ENCODE measurements at regions not wholly inside any gene's neighbourhood (a gene's known extent, or its start where the extent isn't known, plus 50 kb on each side); places are given as distances from the start of the nearest gene placed in this dataset.

- Histone ChIP-seq H2BK20ac (ENCODE audit: low read depth, low read length, poor library complexity, severe bottlenecking) (no peak overlapping the region), H2BK5ac (ENCODE audit: insufficient read length, low read length) (no peak overlapping the region), H3K79me2 (ENCODE audit: insufficient read depth, low read length) (no peaks in the 10 kb centered on the region), H3T11ph (ENCODE audit: low read length) (no peak overlapping the region), H3K23me2 (ENCODE audit: insufficient read length, low read depth, low read length, poor library complexity, severe bottlenecking) (no peaks in the 10 kb centered on the region), H3K18ac (ENCODE audit: insufficient read length, low read depth, low read length) (no peak overlapping the region), H3K14ac (ENCODE audit: insufficient read depth, low read length) (no peak overlapping the region), H3K27me3 (ENCODE audit: insufficient read depth, low read length) (no peaks in the 10 kb centered on the region), H3K9me3 (ENCODE audit: control insufficient read depth, low read depth, low read length) (no peaks in the 10 kb centered on the region), H3K4ac (ENCODE audit: low read depth, low read length) (no peak overlapping the region), H2BK12ac (ENCODE audit: insufficient read length, low read depth, low read length) (no peak overlapping the region), H4K5ac (ENCODE audit: insufficient read length, low read depth, low read length) (no peak overlapping the region), H4K20me1 (ENCODE audit: control insufficient read depth, insufficient read depth, insufficient read length) (no peaks in the 10 kb centered on the region), H3K27ac (ENCODE audit: insufficient read length, low read depth, low read length) (no peak overlapping the region), H3K4me2 (ENCODE audit: insufficient read depth, insufficient read length, low read length) (no peak overlapping the region), H3K23ac (ENCODE audit: insufficient read length, low read depth, low read length) (no peak overlapping the region), H4K8ac (replicated peaks; ENCODE audit: insufficient read length, low read depth, low read length) (no peak overlapping the region), H2AK5ac (ENCODE audit: insufficient read length, low read length) (no peak overlapping the region), H2BK15ac (ENCODE audit: low read depth, low read length) (no peak overlapping the region), H4K91ac (ENCODE audit: insufficient read length, low read depth, low read length) (no peak overlapping the region), H3K79me1 (ENCODE audit: insufficient read depth, low read depth, low read length, poor library complexity, severe bottlenecking) (no peaks in the 10 kb centered on the region), H2BK120ac (ENCODE audit: low read depth, low read length, poor library complexity, severe bottlenecking) (no peak overlapping the region), H2AFZ (ENCODE audit: low read length) (no peak overlapping the region), H3K9ac (ENCODE audit: extremely low read depth, insufficient read length, low read length) (no peak overlapping the region), H3K4me1 (ENCODE audit: insufficient read depth, low read length) (no peaks in the 10 kb centered on the region), H3K56ac (ENCODE audit: insufficient read length, low read depth, low read length) (no peak overlapping the region)
- H3K9me3 Mint-ChIP-seq: no peaks in the 10 kb centered on the region
- H3K4me3 Mint-ChIP-seq: no peak overlapping the region
- H3K4me1 Mint-ChIP-seq: peaks cover 8 to 10% of the 10 kb centered on the region in 2 experiments
- no peaks in the 10 kb centered on the region; the same call in 1 of the 2 replicates for H3K27me3 Mint-ChIP-seq (ENCODE audit: low read depth)
- no peak for DNase-seq
- no CpG with 5 or more reads among the region's 2 CpGs for WGBS (ENCODE audit: extremely low coverage, insufficient read length, low lambda C conversion rate)
- TF ChIP-seq CTCF (conservative IDR thresholded peaks at IDR 0.05): no peak
- H3K27ac Mint-ChIP-seq: no peak overlapping the region
- H3K36me3 Mint-ChIP-seq (ENCODE audit: insufficient read depth in 1 of 3, low read depth in 3 of 3): no peaks in the 10 kb centered on the region
Measured at GRCh38 chr18:73979742-73980141, 167.9 kb downstream of the FBXO15 start.

All from H9 (cell line).